ENCODE measurements at regions not wholly inside any gene's neighbourhood (a gene's known extent, or its start where the extent isn't known, plus 50 kb on each side); places are given as distances from the start of the nearest gene placed in this dataset.

- H3K27me3 Mint-ChIP-seq (ENCODE audit: low read depth in 2 of 2) = peaks cover 0 to 4% of the 10 kb centered on the region in 2 donors
- no CpG with 5 or more reads among the region's 1 CpG for WGBS (ENCODE audit: insufficient coverage)
- TF ChIP-seq, protein P1, sequence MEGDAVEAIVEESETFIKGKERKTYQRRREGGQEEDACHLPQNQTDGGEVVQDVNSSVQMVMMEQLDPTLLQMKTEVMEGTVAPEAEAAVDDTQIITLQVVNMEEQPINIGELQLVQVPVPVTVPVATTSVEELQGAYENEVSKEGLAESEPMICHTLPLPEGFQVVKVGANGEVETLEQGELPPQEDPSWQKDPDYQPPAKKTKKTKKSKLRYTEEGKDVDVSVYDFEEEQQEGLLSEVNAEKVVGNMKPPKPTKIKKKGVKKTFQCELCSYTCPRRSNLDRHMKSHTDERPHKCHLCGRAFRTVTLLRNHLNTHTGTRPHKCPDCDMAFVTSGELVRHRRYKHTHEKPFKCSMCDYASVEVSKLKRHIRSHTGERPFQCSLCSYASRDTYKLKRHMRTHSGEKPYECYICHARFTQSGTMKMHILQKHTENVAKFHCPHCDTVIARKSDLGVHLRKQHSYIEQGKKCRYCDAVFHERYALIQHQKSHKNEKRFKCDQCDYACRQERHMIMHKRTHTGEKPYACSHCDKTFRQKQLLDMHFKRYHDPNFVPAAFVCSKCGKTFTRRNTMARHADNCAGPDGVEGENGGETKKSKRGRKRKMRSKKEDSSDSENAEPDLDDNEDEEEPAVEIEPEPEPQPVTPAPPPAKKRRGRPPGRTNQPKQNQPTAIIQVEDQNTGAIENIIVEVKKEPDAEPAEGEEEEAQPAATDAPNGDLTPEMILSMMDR (IDR thresholded peaks at IDR 0.05) = no peak
- Histone ChIP-seq H3K27me3 (ENCODE audit: control insufficient read depth, insufficient read depth, low read length) (no peaks in the 10 kb centered on the region), H3K4me3 (ENCODE audit: low read length) (no peak overlapping the region), H3K9me3 (ENCODE audit: control insufficient read depth, insufficient read depth, low read length) (no peaks in the 10 kb centered on the region), H3K36me3 (ENCODE audit: control insufficient read depth, insufficient read depth, low read length) (no peaks in the 10 kb centered on the region), H3K27ac (ENCODE audit: low read length) (no peak overlapping the region), H3K4me1 (ENCODE audit: control insufficient read depth, insufficient read depth, low read length) (no peaks in the 10 kb centered on the region)
- no peaks in the 10 kb centered on the region for H3K36me3 Mint-ChIP-seq
- DNase-seq (no peak), ATAC-seq (no peak)
- intact Hi-C loops (cut with micrococcal nuclease) = no loop called here
- no peak overlapping the region for H3K4me3 Mint-ChIP-seq
- no peaks in the 10 kb centered on the region for H3K4me1 Mint-ChIP-seq
- peaks cover 3% of the 10 kb centered on the region in 2 donors for H3K9me3 Mint-ChIP-seq
- H3K27ac Mint-ChIP-seq = no peak overlapping the region
Observed at GRCh38 chr1:56072310-56072709, 507.1 kb downstream of the PLPP3 start.

DNA sequence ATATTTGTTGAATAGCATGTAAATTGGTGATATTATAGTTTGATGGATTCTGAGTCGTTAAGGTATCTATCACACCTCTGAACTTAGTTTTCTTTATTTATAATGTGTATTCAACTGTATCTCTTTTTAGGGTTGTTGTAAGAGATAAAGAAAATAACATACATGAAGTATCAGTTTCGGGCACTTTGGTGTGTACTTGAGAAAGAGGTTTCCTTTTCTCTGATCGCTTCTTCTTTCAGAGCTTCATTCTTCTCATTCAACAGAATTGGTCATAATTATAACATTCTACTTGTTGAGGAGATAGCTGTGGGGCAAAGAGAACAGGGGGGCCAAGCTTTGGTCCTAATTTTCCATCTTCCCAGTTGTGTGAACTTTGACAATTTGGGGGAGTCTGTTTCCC lies 508.0 kb downstream of the PLPP3 start:
- no peak overlapping the region for H3K4me3 ChIP-seq (ENCODE audit: low read length)
- TF ChIP-seq, protein P1 (IDR thresholded peaks at IDR 0.05) = no peak
- ATAC-seq (no peak), DNase-seq (no peak)
- no CpG with 5 or more reads among the region's 3 CpGs for WGBS (ENCODE audit: insufficient coverage)
- H3K27ac ChIP-seq (ENCODE audit: low read length) = no peak overlapping the region
- no peaks in the 10 kb centered on the region for H3K36me3 ChIP-seq (ENCODE audit: control insufficient read depth, insufficient read depth, low read length)
- intact Hi-C loops (cut with micrococcal nuclease) = no loop called here
- H3K9me3 Mint-ChIP-seq = peaks cover 3% of the 10 kb centered on the region in 2 donors
- no peaks in the 10 kb centered on the region for H3K36me3 Mint-ChIP-seq
- no peaks in the 10 kb centered on the region for H3K27me3 ChIP-seq (ENCODE audit: control insufficient read depth, insufficient read depth, low read length)
- H3K4me1 ChIP-seq (ENCODE audit: control insufficient read depth, insufficient read depth, low read length) = no peaks in the 10 kb centered on the region
- H3K4me1 Mint-ChIP-seq = no peaks in the 10 kb centered on the region
- peaks cover 0 to 4% of the 10 kb centered on the region in 2 donors for H3K27me3 Mint-ChIP-seq (ENCODE audit: low read depth in 2 of 2)
- no peaks in the 10 kb centered on the region for H3K9me3 ChIP-seq (ENCODE audit: control insufficient read depth, insufficient read depth, low read length)
- H3K27ac Mint-ChIP-seq = no peak overlapping the region
- no peak overlapping the region for H3K4me3 Mint-ChIP-seq

DNA sequence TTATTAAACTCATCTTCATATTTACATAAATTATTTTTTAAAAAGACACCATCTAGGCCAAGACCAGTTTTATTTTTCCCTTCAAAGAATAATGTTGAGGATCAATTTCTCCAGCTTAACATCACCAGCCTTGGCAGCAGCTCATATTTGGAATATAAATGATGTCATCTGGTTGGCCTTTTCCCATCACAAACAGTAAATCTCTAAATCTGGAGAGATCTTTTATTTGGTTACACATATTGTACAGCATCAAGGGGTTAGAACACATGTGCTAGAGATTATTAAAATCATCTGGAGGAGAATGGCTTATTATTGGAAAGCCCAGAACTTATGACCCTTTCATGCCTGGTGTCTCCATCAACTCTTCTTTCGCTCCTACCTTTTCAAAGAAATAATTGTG lies 508.8 kb downstream of the PLPP3 start:
- H3K36me3 Mint-ChIP-seq = no peaks in the 10 kb centered on the region
- DNase-seq (no peak), ATAC-seq (no peak)
- H3K27ac Mint-ChIP-seq = no peak overlapping the region
- Histone ChIP-seq H3K4me1 (ENCODE audit: control insufficient read depth, insufficient read depth, low read length) (no peaks in the 10 kb centered on the region), H3K4me3 (ENCODE audit: low read length) (no peak overlapping the region), H3K27me3 (ENCODE audit: control insufficient read depth, insufficient read depth, low read length) (no peaks in the 10 kb centered on the region), H3K27ac (ENCODE audit: low read length) (no peak overlapping the region), H3K36me3 (ENCODE audit: control insufficient read depth, insufficient read depth, low read length) (no peaks in the 10 kb centered on the region), H3K9me3 (ENCODE audit: control insufficient read depth, insufficient read depth, low read length) (no peaks in the 10 kb centered on the region)
- TF ChIP-seq, protein P1 (IDR thresholded peaks at IDR 0.05) = no peak
- no peaks in the 10 kb centered on the region for H3K4me1 Mint-ChIP-seq
- peaks cover 3 to 5% of the 10 kb centered on the region in 2 donors for H3K9me3 Mint-ChIP-seq
- no peak overlapping the region for H3K4me3 Mint-ChIP-seq
- H3K27me3 Mint-ChIP-seq (ENCODE audit: low read depth in 2 of 2) = peaks cover 0 to 4% of the 10 kb centered on the region in 2 donors
- intact Hi-C loops (cut with micrococcal nuclease) = no loop called here
- WGBS (ENCODE audit: insufficient coverage) = 91% methylated on average over 1 of the region's 1 CpG

DNA sequence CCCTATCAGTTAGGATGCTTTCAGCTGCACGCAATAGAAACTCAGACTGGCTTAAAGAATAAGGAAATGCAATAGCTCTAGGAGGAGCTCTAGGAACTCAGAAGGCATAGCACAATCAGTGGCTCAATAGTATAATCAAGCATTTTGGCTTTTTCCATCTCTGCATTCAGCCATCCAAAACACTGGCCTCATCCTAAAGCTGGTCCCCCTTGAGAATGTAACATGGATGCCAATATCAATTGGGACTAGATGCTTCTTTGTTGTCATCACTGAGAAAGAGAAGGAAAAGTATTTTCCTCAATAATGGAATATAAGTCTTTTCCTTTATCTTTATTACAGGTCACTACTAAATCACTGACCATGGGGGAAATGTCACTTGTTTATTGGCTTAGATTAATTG lies 509.5 kb downstream of the PLPP3 start:
- intact Hi-C loops (cut with micrococcal nuclease) = no loop called here
- no peaks in the 10 kb centered on the region for H3K36me3 Mint-ChIP-seq
- peaks cover 0 to 4% of the 10 kb centered on the region in 2 donors for H3K27me3 Mint-ChIP-seq (ENCODE audit: low read depth in 2 of 2)
- H3K4me1 Mint-ChIP-seq = no peaks in the 10 kb centered on the region
- no peak overlapping the region for H3K4me3 Mint-ChIP-seq
- Histone ChIP-seq H3K36me3 (ENCODE audit: control insufficient read depth, insufficient read depth, low read length) (no peaks in the 10 kb centered on the region), H3K9me3 (ENCODE audit: control insufficient read depth, insufficient read depth, low read length) (no peaks in the 10 kb centered on the region), H3K27me3 (ENCODE audit: control insufficient read depth, insufficient read depth, low read length) (no peaks in the 10 kb centered on the region), H3K4me3 (ENCODE audit: low read length) (no peak overlapping the region), H3K27ac (ENCODE audit: low read length) (no peak overlapping the region), H3K4me1 (ENCODE audit: control insufficient read depth, insufficient read depth, low read length) (no peaks in the 10 kb centered on the region)
- DNase-seq = no peak
- TF ChIP-seq, protein P1 (IDR thresholded peaks at IDR 0.05) = no peak
- no peak for ATAC-seq
- WGBS (ENCODE audit: insufficient coverage) = 90% methylated on average over 1 of the region's 1 CpG
- H3K27ac Mint-ChIP-seq = no peak overlapping the region
- peaks cover 3 to 5% of the 10 kb centered on the region in 2 donors for H3K9me3 Mint-ChIP-seq
